NCI-H2227 treated with DMSO at 0.1 percent for 48 hours (cell line): ENCODE measurements at regions not wholly inside any gene's neighbourhood (a gene's known extent, or its start where the extent isn't known, plus 50 kb on each side); places are given as distances from the start of the nearest gene placed in this dataset.
A peak's percentile ranks its signal among the peaks of the same experiment; 100 is the strongest.

Experiments
- DNase-seq: peaks from one replicate; lab custom pipeline; 2025; lab: John Stamatoyannopoulos, UW

GRCh38 chr2:58959996-58960395, 718.9 kb upstream of the FANCL start:
- DNase-seq, result no peak

DNA sequence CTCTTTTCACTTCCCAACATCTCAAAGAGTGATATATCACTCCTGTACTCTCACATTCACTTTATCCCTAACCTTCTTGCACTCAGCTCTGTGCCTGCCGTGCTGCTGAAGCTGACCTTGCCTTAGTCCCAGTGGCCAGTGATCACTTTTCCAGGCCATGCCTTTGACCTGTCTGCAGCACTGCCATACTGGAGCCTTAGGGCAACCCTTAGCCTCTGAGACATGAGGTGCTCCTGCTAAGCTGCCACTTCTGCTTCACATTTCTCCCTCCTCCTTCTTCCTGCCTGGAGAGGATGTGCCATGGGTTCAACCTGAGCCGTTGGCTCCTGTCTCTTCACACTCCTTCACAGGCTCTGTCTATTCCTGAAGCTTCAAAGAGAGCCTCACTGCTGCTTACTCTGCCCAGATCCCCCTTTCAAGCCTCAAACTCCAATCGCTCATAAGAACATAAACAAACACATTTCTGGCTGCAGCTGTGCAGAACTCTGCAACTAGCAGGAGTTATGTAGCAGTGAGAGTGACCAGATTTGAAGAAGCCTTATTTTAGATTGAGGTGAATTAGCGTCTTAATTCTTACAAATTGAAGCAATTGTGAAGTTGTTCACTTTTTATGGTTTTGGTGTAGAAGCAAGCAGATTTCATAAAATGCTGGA, 716.2 kb upstream of the FANCL start:
- DNase-seq, result no peak

- no peak for DNase-seq
These were observed 713.8 kb upstream of the FANCL start for GRCh38 chr2:58954880-58955385.

GRCh38 chr2:58951722-58952121, 710.6 kb upstream of the FANCL start:
- no peak for DNase-seq

- DNase-seq, result no peak
These were observed 709.8 kb upstream of the FANCL start for GRCh38 chr2:58950795-58951462.

DNA sequence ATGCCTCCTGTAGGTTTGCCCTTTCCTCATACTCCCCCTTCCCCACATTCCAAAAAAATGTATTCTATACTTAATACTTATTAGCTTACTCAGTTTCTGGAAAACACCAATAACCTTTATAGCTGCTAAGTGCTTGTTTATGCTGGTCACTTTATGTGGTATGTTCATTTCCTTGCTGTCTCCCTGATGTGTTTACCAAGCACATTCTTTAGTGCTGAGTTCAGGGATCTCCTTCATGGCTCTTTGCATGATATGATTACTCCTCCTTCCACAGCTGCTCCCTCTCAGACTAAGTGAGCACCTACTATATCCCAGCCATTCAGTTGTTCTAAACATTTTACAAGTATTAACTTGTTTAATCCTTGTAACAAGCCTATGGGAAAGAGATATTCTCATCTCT, 698.3 kb upstream of the FANCL start:
- no peak for DNase-seq

GRCh38 chr2:58938988-58939387, 697.9 kb upstream of the FANCL start:
- no peak for DNase-seq

DNA sequence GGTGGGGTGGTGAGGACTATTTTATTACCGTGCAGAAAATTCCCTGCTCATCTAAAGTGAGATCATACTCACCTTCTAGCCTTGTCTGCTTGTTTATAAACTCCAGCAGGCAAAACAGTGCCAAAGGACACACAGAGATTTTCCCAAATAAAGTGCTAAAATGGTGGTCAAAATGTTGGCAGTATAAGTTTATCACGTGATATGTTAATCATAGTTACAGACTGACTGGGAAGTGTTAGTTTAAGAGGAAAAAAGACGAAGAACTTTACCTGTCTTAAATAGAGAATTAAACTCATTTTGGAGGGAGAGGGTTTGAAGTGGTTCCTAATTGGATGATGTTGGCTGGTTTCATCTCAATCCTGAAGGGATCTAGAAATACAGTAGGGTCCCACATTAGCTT, 691.7 kb upstream of the FANCL start:
- no peak for DNase-seq

- no peak for DNase-seq
These were observed 689.4 kb upstream of the FANCL start for GRCh38 chr2:58930537-58930936.

- DNase-seq, result no peak
These were observed 687.8 kb upstream of the FANCL start for GRCh38 chr2:58928973-58929372.

DNA sequence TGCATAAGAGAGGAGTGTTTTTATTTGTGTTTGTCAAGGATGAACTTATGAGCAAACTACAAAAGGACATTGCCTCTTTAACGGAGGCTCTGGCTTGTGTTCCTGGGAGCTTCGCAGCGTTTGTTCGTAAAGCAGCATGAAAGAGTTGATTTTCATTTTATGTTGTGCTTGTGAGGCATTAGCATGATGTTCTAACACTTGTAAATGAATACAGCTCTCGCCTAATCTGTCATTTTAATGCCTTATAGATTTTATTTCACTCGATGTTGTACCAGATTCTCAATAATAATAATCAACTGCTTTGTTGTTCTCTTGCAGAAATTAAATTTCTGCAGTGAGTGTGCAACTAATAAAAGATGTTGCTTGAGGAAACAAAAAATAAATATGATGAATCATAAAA, 687.3 kb upstream of the FANCL start:
- no peak for DNase-seq

DNA sequence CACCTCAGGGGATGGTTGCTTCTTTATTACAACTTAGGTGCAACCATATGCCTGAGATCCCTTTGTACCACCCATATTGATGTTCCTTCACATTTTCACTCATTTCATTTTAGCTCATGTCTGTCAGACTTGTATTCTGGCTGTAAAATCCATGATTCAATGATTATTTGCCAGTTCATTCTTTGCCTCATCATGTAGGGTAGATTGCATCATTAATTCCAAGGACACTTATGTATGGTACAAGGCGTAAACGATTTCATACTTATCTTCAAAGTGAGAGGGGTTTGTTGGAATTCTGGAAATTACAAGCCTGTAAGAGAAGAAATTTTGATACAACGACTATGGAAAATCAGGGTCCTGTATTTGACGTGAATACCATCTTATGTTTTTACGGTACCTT, 685.0 kb upstream of the FANCL start:
- DNase-seq, result no peak

GRCh38 chr2:58925676-58926081, 684.6 kb upstream of the FANCL start:
- no peak for DNase-seq

GRCh38 chr2:58923869-58924268, 682.7 kb upstream of the FANCL start:
- no peak for DNase-seq

GRCh38 chr2:58922245-58922644, 681.1 kb upstream of the FANCL start:
- DNase-seq, result no peak

GRCh38 chr2:58921676-58922075, 680.6 kb upstream of the FANCL start:
- DNase-seq, result no peak

- no peak for DNase-seq
These were observed 678.9 kb upstream of the FANCL start for GRCh38 chr2:58920001-58920400.

- DNase-seq, result no peak
These were observed 678.2 kb upstream of the FANCL start for GRCh38 chr2:58919316-58919715.

DNA sequence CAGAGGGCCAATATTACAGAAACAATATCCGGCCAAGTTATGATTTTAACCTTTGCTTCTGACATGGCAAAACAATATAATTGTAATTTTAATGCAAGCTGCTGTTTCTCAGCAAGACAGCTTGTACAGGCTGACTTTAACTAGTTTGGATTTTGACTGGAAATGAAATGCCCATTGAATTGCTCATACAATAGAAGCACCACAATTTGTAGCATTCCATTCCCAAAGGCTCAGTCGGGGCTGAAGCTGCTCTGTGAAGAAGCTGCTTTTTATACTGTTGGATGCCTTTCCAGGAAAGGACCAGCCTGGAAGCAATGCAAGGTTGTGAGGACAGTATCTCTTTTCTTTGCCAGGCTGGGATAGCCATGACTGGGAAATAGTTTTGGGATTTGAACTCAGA, 677.0 kb upstream of the FANCL start:
- DNase-seq, result no peak

- no peak for DNase-seq
These were observed 676.5 kb upstream of the FANCL start for GRCh38 chr2:58917596-58917995.

DNA sequence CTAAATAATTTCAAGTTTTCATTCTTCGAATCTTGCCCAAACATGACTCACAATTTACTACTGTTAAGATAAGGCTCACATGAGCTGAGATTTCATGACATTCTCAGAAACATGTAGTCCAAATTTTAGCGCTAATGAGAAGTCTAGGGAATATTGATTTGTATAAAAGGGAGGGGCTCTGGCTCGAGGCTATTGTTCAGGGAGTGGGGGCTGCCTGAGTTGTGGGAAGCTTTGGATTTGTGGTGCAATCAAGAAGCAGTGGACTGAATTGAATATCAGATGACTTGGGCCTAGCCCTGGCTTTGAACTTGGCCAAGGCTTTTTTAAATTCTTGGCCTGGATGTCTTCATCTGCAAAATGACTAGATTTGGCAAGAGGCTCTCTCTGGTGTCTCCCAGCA, 674.9 kb upstream of the FANCL start:
- DNase-seq, result no peak

DNA sequence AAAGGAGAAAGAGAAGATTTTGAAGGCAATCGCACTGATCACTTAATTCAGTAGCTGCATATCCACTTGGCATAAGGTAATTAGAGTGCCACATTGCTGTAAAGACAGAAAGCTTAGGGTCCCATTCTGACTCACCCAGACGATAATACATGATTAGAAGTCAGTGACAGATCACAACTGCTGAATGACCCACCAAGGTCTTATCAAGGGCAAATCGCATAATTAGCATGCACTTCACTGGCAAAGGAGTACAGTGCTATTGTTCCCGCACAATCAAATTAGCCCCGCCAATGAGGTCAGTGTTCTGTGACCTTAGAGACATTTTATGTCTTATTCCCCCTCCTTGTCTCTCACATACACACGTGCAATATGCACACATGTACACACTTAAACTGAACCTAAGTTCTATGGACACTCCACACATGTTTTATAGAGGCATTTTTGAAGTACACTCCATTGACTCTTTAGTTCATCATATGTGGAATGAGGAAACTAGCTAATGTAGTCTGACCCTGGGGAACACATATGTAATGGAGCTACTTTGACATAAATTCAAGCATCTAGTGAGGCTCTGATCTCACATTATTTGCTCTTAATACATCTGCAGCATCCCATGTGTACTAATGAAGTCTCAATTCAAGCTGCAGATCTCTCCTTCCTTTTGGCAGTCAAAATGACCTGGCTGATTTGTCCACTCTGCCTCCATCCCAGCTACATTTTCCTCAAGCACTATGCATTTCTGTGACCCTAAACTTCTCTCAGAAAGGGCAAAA, 673.8 kb upstream of the FANCL start:
- DNase-seq, result peak; percentile 7

DNA sequence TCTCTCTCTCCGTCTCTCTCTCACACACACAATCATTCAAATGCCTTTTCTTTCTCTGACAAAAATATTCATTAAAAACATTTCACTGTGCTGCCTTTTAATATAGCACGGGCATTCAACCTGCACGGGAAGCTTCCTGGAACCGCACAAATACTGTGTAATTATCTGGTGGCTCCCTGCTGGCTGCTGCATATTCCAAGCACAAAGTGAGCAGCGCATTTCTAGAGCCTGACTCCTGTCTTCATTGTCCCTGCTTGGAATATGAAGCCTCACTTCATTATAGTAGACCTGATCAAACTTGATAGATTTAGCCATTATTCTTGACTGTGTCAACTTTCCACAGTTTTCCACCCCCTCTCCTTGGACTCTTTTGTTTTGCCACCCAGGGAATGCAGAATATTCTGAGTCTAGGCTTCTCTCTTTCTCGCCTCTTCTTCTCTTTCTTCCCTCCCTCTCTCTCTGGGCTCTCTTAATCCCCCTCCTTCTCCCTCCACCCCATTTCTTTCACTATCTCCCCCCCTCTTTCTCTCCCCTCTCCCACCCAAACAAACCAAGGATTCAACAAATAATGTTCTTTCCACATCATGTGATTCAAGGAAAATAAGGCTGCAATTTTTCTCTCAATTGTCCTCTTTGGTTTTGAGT, 672.1 kb upstream of the FANCL start:
- peak; percentile 91 for DNase-seq
